AG20443 (cell line): ENCODE measurements at regions not wholly inside any gene's neighbourhood (a gene's known extent, or its start where the extent isn't known, plus 50 kb on each side); places are given as distances from the start of the nearest gene placed in this dataset.
"Not testable (repeated sequence)": the region's sequence is repeated elsewhere in the genome, so short reads cannot be mapped to it uniquely, and the experiment has no call there.

Source experiments
- DNase-seq: peaks from one replicate; pipeline ENCODE4 v3.0.0; 2012; ENCODE audit warnings: low spot score, mixed read lengths

DNA sequence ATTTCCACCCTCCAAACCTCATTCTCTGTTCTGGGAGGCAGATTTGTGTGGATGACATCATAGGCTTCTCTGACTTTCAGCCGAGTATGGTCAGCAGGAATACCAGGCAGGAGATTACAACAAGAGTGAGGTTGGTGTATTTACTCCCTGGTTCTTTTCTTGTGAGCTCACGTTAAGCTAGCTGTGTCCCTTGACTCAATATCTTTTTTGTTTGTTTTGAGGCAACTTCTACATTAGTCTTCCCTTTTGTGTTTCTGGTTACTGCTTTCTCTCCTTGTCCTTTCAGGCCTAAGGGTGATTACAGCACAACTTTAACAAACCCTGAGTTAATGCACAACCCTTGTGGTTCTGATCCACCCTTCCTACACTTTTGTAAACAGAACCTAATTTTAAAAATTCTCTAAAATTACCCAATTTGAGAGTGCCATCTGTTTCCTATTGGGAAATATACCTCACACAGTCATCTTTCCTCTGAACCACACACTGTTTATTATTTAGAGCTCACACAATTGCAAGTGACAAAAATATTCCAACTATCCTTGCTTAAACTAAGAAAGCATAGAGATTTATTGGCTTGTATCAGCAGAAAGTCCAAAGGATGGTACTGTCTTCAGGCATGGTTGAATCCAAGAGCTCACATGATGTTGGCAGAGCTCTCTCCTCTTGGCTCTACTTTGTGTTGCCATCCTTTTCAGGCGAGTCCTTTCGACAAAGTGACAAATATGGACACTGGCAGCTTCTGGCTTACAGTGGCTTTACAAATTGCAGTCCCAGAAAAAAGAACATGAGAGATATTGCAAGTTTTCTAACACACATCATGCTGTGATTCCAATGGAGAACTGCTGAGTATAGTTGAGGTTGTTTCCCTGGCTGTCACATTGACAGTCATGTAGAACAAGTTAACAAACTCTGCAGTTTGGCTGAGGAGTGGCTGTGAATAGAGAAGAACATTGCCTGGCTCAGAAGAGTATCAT lies 150.5 kb upstream of the DDIT4L start:
- peak; percentile 54 for DNase-seq

GRCh38 chr4:100339870-100340269 lies 149.6 kb upstream of the DDIT4L start:
- DNase-seq, result no peak

DNA sequence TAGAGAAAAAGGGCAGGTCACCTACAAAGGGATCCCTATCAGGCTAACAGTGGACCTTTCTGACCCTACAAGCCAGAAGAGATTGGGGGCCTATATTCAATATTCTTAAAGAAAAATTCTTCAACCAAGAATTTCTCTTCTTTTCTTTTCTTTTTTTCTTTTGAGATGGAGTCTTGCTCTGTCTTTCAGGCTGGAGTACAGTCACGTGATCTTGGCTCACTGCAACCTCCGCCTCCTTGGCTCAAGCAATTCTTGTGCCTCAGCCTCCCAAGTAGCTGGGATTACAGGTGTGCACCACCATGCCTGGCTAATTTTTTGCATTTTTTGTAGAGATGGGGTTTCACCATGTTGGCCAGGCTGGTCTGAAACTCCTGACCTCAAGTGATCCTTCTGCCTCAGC lies 143.2 kb upstream of the DDIT4L start:
- not testable (repeated sequence) for DNase-seq

DNA sequence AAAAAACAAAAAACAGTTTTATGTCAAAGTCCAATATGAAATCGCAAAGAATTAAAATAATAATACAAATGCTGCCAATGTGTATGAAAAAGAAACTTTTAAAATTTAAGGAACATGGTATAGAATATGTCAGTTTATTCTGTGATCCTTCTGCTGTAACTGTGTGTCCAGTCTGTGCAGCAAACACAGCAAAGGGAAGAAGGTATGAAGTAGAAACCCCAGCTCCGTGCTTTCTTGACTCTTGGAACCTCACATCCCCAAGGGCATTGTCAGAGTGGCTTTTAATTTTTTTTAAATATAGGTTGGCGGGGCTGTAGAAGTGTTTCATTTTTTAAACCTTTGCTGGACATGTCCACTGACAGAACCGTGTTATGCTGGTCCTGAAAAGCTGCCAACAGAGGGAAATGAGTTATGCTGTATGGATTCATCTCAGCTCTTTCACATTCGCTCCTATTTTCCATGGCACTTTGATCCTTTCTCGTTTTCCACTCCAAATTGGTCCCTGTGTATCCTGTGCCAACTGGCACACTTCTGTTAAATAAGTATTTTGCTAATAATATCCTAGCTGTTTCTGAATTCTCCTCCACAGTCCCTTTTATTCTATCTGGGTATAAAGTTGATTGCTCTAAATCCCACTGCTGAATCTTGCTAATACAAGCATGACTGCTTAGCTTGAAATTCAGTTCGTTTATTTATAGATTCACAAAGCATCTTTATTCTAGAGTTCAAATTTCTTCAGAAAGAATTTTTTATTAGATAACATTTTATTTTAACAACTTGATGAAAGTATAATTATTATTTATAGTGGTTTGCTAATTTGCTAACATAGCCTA lies 127.0 kb upstream of the DDIT4L start:
- DNase-seq, result peak; percentile 19

DNA sequence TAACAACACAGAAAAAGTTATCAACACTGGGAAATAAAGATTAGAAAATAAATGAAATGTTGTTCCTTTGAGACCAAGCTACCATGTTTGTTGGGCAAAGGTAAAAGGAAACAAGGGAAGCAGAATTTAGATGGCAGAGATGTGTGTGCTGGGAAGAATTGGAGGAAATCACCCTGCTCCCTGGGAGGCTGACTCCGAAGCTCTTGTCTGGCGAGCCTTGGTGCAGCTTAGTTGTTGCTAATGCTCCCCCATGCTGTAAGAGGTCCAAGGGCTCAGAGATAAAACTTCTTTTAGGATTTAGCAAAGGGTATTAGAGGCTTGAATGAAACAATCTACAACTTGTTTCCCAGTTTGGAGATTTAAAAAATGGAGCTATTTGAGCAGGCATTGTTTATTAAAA lies 123.8 kb upstream of the DDIT4L start:
- DNase-seq, result no peak

DNA sequence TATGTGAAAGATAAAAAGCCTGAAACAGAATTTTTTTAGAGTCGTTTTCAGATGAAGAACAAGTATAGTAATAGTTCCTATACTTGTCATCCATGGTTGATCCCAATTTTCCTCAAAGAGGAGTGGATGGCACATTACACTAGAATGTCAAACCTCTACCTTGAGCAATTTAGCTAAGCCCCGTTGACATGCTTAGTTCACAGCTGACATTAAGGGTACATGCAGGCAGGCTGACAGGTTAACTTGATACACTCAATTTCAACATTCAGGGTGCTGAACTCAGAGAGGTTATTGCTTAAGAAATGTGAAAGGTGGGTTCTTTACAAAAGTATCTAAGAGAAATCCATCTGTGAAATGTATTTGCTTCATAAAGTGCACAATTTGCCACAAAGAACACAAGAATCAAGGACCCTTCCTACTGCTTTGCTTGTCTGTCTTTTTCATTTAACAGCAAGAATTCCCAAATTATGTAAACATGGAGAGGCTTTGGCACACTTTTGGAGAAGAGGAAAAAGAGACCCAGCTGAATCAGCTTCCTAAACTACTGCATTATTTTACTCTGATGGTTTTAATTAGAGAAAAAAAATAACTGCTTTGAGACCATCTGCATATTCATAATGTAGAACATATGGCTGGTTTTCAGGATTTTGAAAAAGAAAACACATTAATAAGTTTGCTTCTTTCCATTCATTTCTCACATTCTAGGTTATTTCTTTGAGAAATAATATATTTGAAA lies 122.5 kb upstream of the DDIT4L start:
- DNase-seq, result no peak

- DNase-seq, result no peak
Observed at GRCh38 chr4:100311181-100311580, 120.9 kb upstream of the DDIT4L start.

GRCh38 chr4:100306018-100306417 lies 115.8 kb upstream of the DDIT4L start:
- peak; percentile 17 for DNase-seq

DNA sequence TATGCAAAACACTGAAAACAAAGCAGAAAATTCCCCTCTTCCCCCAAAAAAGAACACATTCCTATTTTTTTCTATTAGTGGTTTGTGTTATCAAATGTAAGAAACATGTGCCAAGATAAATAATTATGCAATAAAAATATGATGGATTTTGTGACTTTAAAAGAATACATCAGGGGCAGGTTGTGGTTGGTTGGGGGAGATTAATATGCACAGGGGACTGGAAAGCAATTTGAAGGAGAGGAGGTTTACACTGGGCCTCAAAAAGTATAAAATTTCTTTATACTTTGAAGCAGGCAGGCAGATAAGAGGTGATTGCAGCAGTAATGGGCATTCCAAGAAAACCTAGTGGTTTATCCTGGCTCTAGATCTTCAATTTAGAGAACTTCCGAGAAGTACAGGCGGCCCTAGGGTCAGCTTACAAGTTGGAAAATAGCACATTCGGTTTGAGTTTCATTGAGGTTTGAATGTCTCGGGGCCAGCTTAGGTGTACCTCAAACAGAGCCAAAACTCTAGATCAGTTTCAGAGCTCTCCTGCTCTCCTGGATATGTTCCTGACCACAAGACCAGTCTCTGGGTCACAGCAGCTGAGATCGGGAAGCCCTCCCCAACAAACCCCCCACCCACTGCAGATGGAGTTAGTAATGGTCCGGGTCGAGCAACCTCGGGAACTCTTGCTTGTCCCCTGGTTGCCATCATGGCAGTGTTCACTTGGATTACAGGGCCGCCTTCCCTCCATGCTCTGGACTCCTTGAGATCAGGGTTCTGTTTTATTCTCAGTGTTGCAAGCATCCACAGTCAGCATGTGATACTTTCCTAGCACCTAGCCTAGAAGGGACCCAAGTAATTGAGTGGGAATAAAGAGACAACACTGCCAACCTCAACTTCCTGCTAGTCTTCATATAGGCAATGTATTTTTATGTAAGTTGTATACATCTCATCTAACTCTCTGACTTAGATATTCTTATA lies 112.1 kb upstream of the DDIT4L start:
- no peak for DNase-seq

DNA sequence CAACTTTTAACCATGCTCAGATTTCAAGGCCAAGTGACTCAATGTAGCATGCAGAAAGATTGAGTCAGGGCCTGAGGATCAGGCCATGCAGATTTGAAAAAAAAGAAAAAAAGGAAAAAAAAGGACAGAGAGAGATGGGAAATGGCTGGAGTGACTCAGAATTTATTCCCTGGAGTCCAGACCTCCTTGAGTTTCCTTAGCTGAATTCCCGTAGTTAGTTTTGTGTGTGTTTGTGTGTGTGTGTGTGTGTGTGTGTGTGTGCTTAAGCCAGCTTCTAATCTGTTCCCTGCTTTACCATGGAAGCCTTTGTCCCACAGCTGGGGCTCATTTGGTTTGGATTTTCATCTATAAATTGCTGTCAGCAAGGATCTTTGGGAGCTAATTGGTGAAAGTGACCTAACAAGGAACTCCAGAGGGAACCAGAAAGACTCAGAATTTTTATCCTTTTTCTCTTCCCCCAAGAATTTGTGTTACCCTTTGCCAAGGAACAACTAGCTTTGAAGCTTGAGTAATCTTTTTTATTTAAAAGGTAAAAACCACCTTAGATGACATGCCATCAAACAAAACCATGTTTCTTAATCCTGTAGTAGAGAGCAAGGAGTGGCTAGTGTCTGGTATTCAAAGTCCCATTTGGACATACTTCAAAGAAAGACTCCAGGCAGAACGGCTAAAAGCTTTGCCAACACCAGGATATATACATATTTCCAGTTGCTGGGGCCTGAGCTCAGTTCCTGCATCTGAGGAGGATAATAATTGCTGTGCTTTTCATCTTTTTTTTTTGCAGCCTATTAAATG lies 109.0 kb upstream of the DDIT4L start:
- DNase-seq, result peak; percentile 83

DNA sequence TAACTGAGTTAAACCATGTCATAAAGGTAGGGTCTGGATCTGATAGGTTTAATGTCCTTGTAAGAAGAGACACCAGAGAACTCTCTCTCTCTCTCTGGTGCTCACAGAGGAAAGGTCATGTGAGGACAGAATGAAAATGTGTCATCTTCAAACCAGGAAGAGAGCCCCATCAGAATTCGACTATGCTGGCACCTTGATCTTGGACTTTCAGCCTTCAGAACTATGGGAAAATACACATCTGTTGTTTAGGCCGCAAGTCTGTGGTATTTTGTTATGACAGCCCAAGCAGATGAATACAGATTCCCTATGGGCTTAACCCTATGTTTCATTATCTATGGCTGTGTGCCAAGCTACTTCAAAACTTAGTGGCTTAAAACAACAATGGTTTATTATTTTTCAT lies 105.5 kb upstream of the DDIT4L start:
- no peak for DNase-seq

DNA sequence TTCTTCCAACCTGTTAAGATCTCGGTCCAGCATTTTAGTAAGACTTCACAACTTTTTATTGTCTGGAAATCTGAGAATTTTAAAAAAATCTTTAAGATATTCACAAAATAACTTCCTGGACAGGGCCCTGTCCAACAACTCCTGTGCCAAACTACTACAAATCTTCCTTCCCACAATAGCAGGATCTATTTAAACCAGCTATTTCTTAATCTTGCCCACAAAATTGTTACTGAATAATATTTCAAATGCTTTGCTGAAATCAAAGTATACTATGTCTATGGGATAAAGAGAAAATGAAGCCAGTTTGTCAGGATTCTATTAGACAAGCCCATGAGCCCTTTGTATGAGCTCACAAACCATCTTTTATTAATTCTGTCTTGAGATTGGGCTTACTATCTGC lies 104.1 kb upstream of the DDIT4L start:
- peak; percentile 27 for DNase-seq

DNA sequence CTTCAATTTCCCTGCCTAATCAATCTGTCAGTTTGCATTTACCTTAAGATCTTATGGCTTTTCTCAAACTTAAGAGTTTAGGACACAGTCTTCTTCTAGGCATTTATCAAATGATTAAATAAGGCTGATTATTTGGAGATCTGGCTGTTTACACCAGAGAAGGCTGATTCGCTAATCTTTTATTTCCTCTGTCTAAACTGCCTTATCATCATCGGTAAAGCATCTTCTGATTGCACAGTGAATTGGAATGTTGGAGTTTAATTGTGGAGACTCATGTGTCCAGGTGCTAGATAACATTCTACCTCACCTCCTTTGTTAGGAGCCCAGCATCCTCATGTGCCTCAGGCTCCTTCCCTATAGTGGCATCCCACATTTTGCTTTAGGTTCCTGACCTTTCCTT lies 100.3 kb upstream of the DDIT4L start:
- no peak for DNase-seq

- DNase-seq, result no peak
Observed at GRCh38 chr4:100289946-100290345, 99.7 kb upstream of the DDIT4L start.

DNA sequence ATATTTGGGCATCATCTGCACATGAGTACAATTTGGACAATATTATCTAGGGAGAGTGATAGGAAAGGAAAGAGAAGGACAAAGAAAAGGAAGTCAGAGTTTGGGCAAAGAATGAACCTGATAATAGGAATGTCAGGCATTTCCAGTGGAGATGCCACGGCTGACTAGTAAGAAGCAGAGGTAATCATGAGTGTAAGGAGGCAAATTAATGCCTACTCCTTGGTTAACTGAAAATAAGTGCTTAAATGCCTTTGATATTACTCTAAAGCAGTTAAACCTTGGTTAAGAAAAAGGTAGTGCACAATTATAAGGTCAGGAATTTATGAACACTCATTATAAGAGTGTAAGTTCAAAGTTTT lies 99.2 kb upstream of the DDIT4L start:
- no peak for DNase-seq

DNA sequence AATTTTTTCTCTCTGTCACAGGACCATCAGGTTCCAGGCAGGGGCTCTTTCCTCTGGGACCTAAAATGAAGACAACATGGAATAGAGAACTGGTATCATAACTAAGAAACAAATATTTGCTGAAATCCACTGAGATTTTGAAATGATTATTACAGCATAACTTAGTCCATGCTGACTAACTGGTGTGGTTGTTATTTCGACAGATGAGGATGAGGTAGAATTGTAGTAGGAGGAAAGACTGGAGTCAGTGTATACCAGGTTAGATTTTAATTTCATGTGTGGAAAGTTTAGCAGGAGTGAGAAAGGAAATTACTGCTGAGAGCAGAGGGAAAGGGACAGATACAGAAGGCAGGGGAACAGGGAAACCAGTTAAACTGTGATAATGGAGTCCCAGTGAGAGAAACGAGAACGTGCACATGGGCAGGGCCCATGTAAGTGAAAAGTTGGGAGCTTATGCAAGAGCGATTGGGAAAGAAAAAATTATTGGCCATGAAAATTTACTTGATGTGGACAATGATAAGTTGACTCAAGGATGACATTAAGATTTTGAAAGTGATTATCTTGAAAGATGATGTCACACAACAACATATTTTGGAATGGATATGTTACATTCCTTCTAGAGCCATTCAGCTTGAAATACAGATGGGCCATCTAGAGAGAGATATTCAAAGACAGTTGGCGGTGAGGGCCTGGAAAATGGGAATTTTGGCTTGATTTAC lies 98.7 kb upstream of the DDIT4L start:
- DNase-seq, result peak; percentile 11

DNA sequence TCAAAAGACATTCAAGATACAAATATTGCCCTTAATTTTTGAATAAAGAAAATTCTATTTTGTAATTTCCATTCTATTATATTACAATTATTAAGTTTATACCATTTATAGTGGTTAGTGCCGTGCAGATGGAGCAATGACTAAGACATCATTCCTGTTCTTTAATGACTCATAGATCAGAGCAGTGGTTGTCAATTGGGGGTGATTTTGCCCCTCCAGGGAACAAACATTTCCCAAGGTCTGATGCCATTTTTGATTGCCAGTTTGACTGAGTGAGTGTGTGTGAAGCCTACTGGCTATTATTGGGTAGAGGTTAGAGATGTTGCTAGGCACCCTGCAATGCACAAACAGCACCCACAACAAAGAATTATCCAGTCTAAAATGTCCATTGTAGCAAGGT lies 97.9 kb upstream of the DDIT4L start:
- DNase-seq, result no peak

- DNase-seq, result no peak
Observed at GRCh38 chr4:100287534-100287933, 97.3 kb upstream of the DDIT4L start.

DNA sequence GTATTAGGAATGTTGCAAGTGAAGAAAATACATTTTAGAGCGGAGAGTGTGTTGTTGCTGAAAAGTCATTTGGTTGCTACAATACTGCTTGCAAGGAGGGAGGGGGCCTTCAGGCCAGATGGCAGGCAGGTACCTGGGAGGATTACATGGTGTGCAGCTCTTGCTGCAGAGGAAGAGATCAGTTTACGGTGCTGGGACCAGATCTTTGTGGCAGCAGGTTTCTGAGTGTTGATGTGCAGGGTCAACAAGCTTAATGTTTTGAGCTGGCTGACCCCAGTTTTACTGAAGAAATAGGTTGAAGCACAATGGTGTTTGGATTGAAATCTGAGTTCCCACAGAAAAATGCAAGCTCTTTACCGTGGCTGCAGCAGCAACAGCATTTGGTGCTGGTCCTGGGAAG lies 96.4 kb upstream of the DDIT4L start:
- no peak for DNase-seq

DNA sequence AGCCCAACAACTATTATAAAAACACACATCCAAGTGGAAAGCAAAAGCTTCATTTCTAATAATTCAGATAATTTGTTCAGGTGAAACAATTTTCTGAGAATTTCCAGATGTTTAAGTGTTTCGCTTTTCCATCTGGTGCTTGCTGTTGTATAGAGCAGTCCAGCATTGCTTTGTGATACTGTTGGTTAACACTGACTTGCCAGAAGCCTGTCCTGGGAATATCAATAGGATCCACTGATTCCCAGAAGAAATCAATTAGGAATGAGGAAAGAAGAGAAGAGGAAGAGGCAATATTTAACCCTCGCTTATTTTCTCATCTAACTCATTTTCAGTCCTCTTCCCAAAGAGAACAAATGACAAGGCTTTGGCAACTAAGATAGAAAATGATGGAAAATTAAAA lies 94.9 kb upstream of the DDIT4L start:
- DNase-seq, result no peak
